Ovary (tissue), 3 donors: ENCODE measurements at regions not wholly inside any gene's neighbourhood (a gene's known extent, or its start where the extent isn't known, plus 50 kb on each side); places are given as distances from the start of the nearest gene placed in this dataset.

Source experiments
- CTCF ChIP-seq, 3 donors: fragments of 450-650 bp in 2 of 3; fragments of 200-600 bp in 1 of 3; IDR thresholded peaks; one replicate each; pipeline versions ENCODE4 v1.5.1 to v1.8.0; 2016 to 2022; ENCODE audit warnings: antibody characterized with exemption in 3 of 3, mild to moderate bottlenecking in 1 of 3
- POLR2A ChIP-seq: fragments of 450-650 bp; IDR thresholded peaks from one replicate; pipeline ENCODE4 v1.6.1; 2017; ENCODE audit warnings: antibody characterized with exemption, mild to moderate bottlenecking, moderate library complexity
- donor health status: DM: no; HTN: no; CAD: no.

GRCh38 chr9:106785200-106785599, 77.8 kb upstream of the ZNF462 start:
- no peak for TF ChIP-seq CTCF (IDR thresholded peaks at IDR 0.05)
- TF ChIP-seq POLR2A, result no peak
